ENCODE measurements at regions not wholly inside any gene's neighbourhood (a gene's known extent, or its start where the extent isn't known, plus 50 kb on each side); places are given as distances from the start of the nearest gene placed in this dataset.

GRCh38 chr18:27616324-27616723 is 431.2 kb upstream of the CHST9 start:
- no peak overlapping the region for H3K4me3 ChIP-seq (replicated peaks in 1 of 4; ENCODE audit: control extremely low read depth in 1 of 4, insufficient read depth in 1 of 4, low read depth in 3 of 4, low read length in 4 of 4)
- H3K9ac ChIP-seq (ENCODE audit: insufficient read depth, low read length): no peak overlapping the region
- no peaks in the 10 kb centered on the region for H3K79me2 ChIP-seq (ENCODE audit: control insufficient read depth, insufficient read depth, low read length)
- no peaks in the 10 kb centered on the region for H3K27me3 ChIP-seq (ENCODE audit: control insufficient read depth, insufficient read depth, low read length)
- no peaks in the 10 kb centered on the region for H3K9me3 ChIP-seq (ENCODE audit: control insufficient read depth, insufficient read depth, low read depth, low read length)
- H3K27ac ChIP-seq (ENCODE audit: insufficient read depth, low read length): no peak overlapping the region
- DNase-seq (ENCODE audit: low read depth in 2 of 2): no peak
- H3K36me3 ChIP-seq (ENCODE audit: control insufficient read depth, insufficient read depth, low read length): no peaks in the 10 kb centered on the region
- no peaks in the 10 kb centered on the region for H4K20me1 ChIP-seq (ENCODE audit: control insufficient read depth, extremely low read depth, insufficient read depth, low read length)
- no peak for TF ChIP-seq CTCF (conservative IDR thresholded peaks at IDR 0.05 in 1 of 2, IDR thresholded peaks at IDR 0.05 in 1 of 2; ENCODE audit: low read depth in 1 of 2, low read length in 2 of 2)
- TF ChIP-seq EZH2 (IDR thresholded peaks at IDR 0.05; ENCODE audit: low read length, missing control alignments): no peak
- H2AFZ ChIP-seq (ENCODE audit: low read length): no peak overlapping the region
- no peaks in the 10 kb centered on the region for H3K4me1 ChIP-seq (ENCODE audit: control insufficient read depth, extremely low read depth, insufficient read depth, low read length)
- H3K4me2 ChIP-seq (ENCODE audit: extremely low read depth, insufficient read depth, low read length): no peak overlapping the region

GRCh38 chr18:27614951-27615844 is 430.1 kb upstream of the CHST9 start:
- Histone ChIP-seq H3K4me2 (ENCODE audit: extremely low read depth, insufficient read depth, low read length) (no peak overlapping the region), H3K79me2 (ENCODE audit: control insufficient read depth, insufficient read depth, low read length) (no peaks in the 10 kb centered on the region), H3K36me3 (ENCODE audit: control insufficient read depth, insufficient read depth, low read length) (no peaks in the 10 kb centered on the region), H3K4me3 (replicated peaks in 1 of 4; ENCODE audit: control extremely low read depth in 1 of 4, insufficient read depth in 1 of 4, low read depth in 3 of 4, low read length in 4 of 4) (no peak overlapping the region), H3K27me3 (ENCODE audit: control insufficient read depth, insufficient read depth, low read length) (no peaks in the 10 kb centered on the region), H3K9ac (ENCODE audit: insufficient read depth, low read length) (no peak overlapping the region), H2AFZ (ENCODE audit: low read length) (no peak overlapping the region), H3K4me1 (ENCODE audit: control insufficient read depth, extremely low read depth, insufficient read depth, low read length) (no peaks in the 10 kb centered on the region), H4K20me1 (ENCODE audit: control insufficient read depth, extremely low read depth, insufficient read depth, low read length) (no peaks in the 10 kb centered on the region), H3K27ac (ENCODE audit: insufficient read depth, low read length) (no peak overlapping the region), H3K9me3 (ENCODE audit: control insufficient read depth, insufficient read depth, low read depth, low read length) (no peaks in the 10 kb centered on the region)
- TF ChIP-seq EZH2 (IDR thresholded peaks at IDR 0.05; ENCODE audit: low read length, missing control alignments) (no peak), CTCF (conservative IDR thresholded peaks at IDR 0.05 in 1 of 2, IDR thresholded peaks at IDR 0.05 in 1 of 2; ENCODE audit: low read depth in 1 of 2, low read length in 2 of 2) (no peak)
- DNase-seq (ENCODE audit: low read depth in 2 of 2): no peak

- TF ChIP-seq EZH2 (IDR thresholded peaks at IDR 0.05; ENCODE audit: low read length, missing control alignments): no peak
- no peak for TF ChIP-seq CTCF (conservative IDR thresholded peaks at IDR 0.05 in 1 of 2, IDR thresholded peaks at IDR 0.05 in 1 of 2; ENCODE audit: low read depth in 1 of 2, low read length in 2 of 2)
- Histone ChIP-seq H3K79me2 (ENCODE audit: control insufficient read depth, insufficient read depth, low read length) (no peaks in the 10 kb centered on the region), H3K9ac (ENCODE audit: insufficient read depth, low read length) (no peak overlapping the region), H3K27ac (ENCODE audit: insufficient read depth, low read length) (no peak overlapping the region), H3K4me2 (ENCODE audit: extremely low read depth, insufficient read depth, low read length) (no peak overlapping the region), H2AFZ (ENCODE audit: low read length) (no peak overlapping the region), H3K4me1 (ENCODE audit: control insufficient read depth, extremely low read depth, insufficient read depth, low read length) (no peaks in the 10 kb centered on the region), H3K27me3 (ENCODE audit: control insufficient read depth, insufficient read depth, low read length) (no peaks in the 10 kb centered on the region), H3K4me3 (replicated peaks in 1 of 4; ENCODE audit: control extremely low read depth in 1 of 4, insufficient read depth in 1 of 4, low read depth in 3 of 4, low read length in 4 of 4) (no peak overlapping the region), H4K20me1 (ENCODE audit: control insufficient read depth, extremely low read depth, insufficient read depth, low read length) (no peaks in the 10 kb centered on the region), H3K36me3 (ENCODE audit: control insufficient read depth, insufficient read depth, low read length) (no peaks in the 10 kb centered on the region), H3K9me3 (ENCODE audit: control insufficient read depth, insufficient read depth, low read depth, low read length) (no peaks in the 10 kb centered on the region)
- DNase-seq (ENCODE audit: low read depth in 2 of 2): peak in 1 of 2 donors; percentile 74
These were observed 424.1 kb upstream of the CHST9 start for GRCh38 chr18:27609221-27609620.

Measured in fibroblast of lung (primary cell).